Brain microvascular endothelial cell (primary cell): ENCODE measurements at regions not wholly inside any gene's neighbourhood (a gene's known extent, or its start where the extent isn't known, plus 50 kb on each side); places are given as distances from the start of the nearest gene placed in this dataset.
"Not testable (repeated sequence)": the region's sequence is repeated elsewhere in the genome, so short reads cannot be mapped to it uniquely, and the experiment has no call there.

Source experiments
- DNase-seq: peaks from one replicate; pipeline ENCODE4 v3.0.0-alpha.2; 2020
- H3K27ac ChIP-seq: fragments of 250-450 bp; sonication (Bioruptor Pico); 2 replicates; pipeline ENCODE4 v1.5.1; 2020; ENCODE audit warnings: mild to moderate bottlenecking, moderate library complexity
- H3K27me3 ChIP-seq: fragments of 250-450 bp; sonication (Bioruptor Pico); replicated peaks from 2 replicates; pipeline ENCODE4 v1.5.1; 2020; ENCODE audit warnings: mild to moderate bottlenecking
- H3K36me3 ChIP-seq: fragments of 250-450 bp; sonication (Bioruptor Pico); replicated peaks from 2 replicates; pipeline ENCODE4 v1.5.1; 2020; ENCODE audit warnings: mild to moderate bottlenecking
- H3K4me3 ChIP-seq: 2 replicates; pipeline ENCODE4 v1.5.1; 2011; ENCODE audit warnings: low read depth, mild to moderate bottlenecking, control low read depth, low read length, moderate library complexity
- in situ Hi-C: cut with HindIII; loops from 2 replicates; pipeline ENCODE4 v1.10.0; 2017; ENCODE audit warnings: low sequenced_read_pairs, low pct_ligation_motif_present
- TF ChIP-seq, protein P1 (sequence below): IDR thresholded peaks from 2 replicates; pipeline ENCODE4 v1.5.1; 2011; ENCODE audit warnings: low read depth, mild to moderate bottlenecking, moderate library complexity, low read length, control low read depth, inconsistent platforms; ENCODE audit errors: missing control alignments

DNA sequence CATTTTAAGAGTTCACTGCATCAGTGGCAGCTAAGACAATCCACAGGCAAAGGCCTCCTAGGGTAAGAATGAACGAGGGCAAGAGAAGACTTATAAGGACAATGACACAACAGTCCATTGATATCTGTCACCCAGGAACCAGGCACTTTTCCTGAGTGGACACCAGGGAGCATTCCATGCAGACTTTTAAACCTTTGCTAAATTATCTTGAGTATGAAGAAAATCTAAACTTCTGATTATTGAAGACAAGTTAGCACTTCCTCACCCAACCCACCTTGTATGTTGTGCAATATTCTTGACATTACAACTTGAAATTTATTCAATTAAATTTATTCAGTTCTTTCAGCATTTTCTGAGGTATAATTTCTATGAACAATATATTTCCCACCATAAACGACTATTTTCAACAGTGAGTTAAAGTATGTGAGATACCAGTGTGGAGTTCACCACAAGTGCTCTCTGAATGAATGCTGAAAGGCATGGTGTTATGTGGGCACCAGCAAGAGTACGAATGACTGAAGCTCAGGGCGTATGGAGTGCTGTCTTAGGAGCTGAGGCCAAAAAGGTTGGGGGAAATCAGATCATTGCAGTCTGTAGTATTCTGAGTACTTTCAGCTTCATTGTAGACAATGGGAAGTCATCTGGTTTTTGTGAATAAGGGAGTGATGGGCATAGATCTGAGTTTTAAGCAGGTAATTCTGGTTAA lies 124.3 kb upstream of the LMNTD1 start:
- TF ChIP-seq, protein P1, sequence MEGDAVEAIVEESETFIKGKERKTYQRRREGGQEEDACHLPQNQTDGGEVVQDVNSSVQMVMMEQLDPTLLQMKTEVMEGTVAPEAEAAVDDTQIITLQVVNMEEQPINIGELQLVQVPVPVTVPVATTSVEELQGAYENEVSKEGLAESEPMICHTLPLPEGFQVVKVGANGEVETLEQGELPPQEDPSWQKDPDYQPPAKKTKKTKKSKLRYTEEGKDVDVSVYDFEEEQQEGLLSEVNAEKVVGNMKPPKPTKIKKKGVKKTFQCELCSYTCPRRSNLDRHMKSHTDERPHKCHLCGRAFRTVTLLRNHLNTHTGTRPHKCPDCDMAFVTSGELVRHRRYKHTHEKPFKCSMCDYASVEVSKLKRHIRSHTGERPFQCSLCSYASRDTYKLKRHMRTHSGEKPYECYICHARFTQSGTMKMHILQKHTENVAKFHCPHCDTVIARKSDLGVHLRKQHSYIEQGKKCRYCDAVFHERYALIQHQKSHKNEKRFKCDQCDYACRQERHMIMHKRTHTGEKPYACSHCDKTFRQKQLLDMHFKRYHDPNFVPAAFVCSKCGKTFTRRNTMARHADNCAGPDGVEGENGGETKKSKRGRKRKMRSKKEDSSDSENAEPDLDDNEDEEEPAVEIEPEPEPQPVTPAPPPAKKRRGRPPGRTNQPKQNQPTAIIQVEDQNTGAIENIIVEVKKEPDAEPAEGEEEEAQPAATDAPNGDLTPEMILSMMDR: no peak
- no peaks in the 10 kb centered on the region for H3K36me3 ChIP-seq
- in situ Hi-C loops: no loop called here
- no peak overlapping the region for H3K4me3 ChIP-seq
- H3K27ac ChIP-seq: no peak overlapping the region
- no peaks in the 10 kb centered on the region for H3K27me3 ChIP-seq
- DNase-seq: no peak

DNA sequence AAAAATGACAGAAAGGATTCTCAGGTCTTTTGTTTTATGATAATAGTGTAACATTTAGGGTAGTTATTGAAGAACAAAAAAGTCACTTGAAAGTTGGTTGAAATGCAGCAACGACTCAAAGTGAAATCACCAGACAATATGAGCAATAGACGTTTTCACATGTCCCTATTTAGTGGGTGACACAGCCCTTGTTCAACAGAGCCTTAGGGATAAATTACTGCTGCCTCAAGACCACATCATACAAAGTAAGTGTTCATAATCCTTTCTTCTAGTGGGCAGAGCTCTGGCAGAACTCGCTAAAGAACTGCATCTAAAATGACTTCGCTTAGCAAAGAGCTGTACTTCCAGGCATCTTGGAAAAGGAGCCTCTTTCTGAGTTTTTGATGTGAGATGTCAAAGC lies 128.5 kb upstream of the LMNTD1 start:
- no peaks in the 10 kb centered on the region for H3K27me3 ChIP-seq
- TF ChIP-seq, protein P1: no peak
- in situ Hi-C loops: no loop called here
- no peak for DNase-seq
- H3K27ac ChIP-seq: no peak overlapping the region
- no peaks in the 10 kb centered on the region for H3K36me3 ChIP-seq
- no peak overlapping the region for H3K4me3 ChIP-seq

DNA sequence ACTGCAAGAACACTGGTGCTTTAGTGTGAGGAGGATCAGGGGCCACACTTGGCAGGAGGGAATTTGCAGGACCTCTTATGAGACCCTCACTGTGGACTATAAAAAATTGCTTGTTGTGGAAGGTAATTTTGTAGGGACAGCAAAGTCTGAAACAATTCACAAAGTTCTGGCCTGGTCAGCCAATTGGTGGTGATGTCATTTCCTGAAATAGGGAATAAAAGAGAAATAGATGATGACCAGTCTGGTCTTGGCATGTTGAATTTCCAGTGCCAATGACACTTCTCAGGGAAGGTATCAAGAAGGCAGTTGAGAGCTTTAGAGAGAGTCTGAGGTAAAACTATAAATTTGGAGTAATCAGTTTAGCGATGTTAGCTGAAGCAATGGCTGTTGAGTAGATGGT lies 129.3 kb upstream of the LMNTD1 start:
- H3K36me3 ChIP-seq: no peaks in the 10 kb centered on the region
- DNase-seq: no peak
- in situ Hi-C loops: no loop called here
- no peak overlapping the region for H3K27ac ChIP-seq
- TF ChIP-seq, protein P1: no peak
- no peak overlapping the region for H3K4me3 ChIP-seq
- no peaks in the 10 kb centered on the region for H3K27me3 ChIP-seq

DNA sequence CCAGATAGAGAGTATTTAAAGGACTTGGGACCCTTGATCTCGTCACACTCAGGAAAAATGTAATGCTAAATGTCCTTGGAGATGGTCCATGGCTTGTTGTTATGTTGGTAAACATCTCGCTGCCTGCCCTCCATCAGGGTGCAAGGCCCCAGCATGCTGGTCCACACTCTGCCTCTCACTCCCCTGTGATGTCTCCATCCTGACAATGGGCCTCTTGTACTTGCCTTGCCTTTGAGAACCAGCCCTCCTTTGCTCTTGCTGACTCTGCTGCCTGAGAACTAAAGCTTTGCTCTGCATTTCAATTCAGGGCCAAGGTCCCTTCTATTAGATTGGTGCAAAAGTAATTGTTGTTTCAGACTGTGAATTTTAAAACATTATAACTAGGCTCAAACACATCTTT lies 131.0 kb upstream of the LMNTD1 start:
- Histone ChIP-seq H3K27me3 (no peaks in the 10 kb centered on the region), H3K4me3 (no peak overlapping the region), H3K27ac (no peak overlapping the region), H3K36me3 (no peaks in the 10 kb centered on the region)
- DNase-seq: no peak
- in situ Hi-C loops: no loop called here
- TF ChIP-seq, protein P1: no peak

DNA sequence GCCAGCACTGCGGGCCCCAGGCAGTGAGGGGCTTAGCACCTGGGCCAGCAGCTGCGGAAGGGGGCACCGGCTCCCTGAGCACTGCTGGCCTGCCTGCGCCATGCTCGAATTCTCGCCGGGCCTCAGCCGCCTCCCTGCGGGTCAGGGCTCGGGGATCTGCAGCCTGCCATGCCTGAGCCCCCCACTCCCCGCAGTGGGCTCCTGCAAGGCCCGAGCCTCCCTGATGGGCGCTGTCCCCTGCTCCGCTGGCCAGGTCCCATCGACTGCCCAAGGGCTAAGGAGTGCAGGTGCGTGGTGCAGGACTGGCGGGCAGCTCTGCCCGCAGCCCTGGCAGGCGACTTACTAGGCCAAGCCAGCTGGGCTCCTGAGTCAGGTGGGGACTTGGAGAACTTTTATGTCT lies 133.3 kb upstream of the LMNTD1 start:
- in situ Hi-C loops: no loop called here
- TF ChIP-seq, protein P1: no peak
- H3K27ac ChIP-seq: no peak overlapping the region
- no peaks in the 10 kb centered on the region for H3K36me3 ChIP-seq
- DNase-seq: no peak
- no peaks in the 10 kb centered on the region for H3K27me3 ChIP-seq
- H3K4me3 ChIP-seq: no peak overlapping the region

DNA sequence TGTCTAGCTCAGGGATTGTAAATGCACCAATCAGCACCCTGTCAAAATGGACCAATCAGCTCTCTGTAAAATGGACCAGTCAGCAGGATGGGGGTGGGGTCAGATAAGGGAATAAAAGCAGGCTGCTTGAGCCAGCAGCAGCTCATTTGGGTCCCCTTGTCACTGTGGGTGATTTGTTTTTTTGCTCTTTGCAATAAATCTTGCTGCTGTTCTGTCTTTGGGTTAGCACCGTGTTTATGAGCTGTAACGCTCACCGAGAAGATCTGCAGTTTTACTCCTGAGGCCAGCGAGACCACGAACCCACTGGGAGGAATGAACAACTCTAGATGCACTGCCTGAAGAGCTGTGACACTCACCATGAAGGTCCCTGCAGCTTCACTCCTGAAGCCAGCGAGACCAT lies 134.1 kb upstream of the LMNTD1 start:
- Histone ChIP-seq H3K4me3 (no peak overlapping the region), H3K27ac (no peak overlapping the region), H3K27me3 (no peaks in the 10 kb centered on the region), H3K36me3 (no peaks in the 10 kb centered on the region)
- DNase-seq: no peak
- TF ChIP-seq, protein P1: no peak
- in situ Hi-C loops: no loop called here

DNA sequence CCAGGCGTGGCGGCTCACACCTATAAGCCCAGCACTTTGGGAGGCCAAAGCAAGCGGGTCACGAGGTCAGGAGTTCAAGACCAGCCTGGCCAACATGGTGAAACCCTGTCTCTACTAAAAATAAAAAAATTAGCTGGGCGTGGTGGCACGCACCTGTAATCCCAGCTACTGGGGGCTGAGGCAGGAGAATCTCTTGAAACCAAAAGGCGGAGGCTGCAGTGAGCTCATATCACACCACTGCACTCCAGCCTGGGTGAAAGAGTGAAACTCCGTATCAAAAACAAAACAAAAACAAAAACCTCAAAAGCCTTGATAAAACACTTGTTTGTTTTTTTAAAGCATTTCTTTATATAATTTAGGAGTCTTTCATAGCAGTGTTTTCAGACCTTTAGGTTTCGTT lies 135.8 kb upstream of the LMNTD1 start:
- H3K27me3 ChIP-seq, H3K27ac ChIP-seq, H3K36me3 ChIP-seq, DNase-seq, H3K4me3 ChIP-seq, in situ Hi-C loops: not testable (repeated sequence)
